Psoas muscle (tissue), 7 donors: ENCODE measurements at regions not wholly inside any gene's neighbourhood (a gene's known extent, or its start where the extent isn't known, plus 50 kb on each side); places are given as distances from the start of the nearest gene placed in this dataset.

Experiments
- ATAC-seq, 4 donors: fragments of 200-7000 bp; cut with Tn5 transposase; one replicate each; pipeline ENCODE4 v1.9.1; 2020; ENCODE audit warnings: moderate library complexity in 3 of 4, mild to moderate bottlenecking in 2 of 4
- DNase-seq, 2 donors: peaks; one replicate each; pipeline ENCODE4 v3.0.0-alpha.2; 2020
- H3K27ac ChIP-seq: fragments of 200-600 bp; one replicate; pipeline ENCODE4 v1.8.0; 2022
- H3K27me3 ChIP-seq, 3 donors: fragments of 200-600 bp in 1 of 3; one replicate each; pipeline versions ENCODE4 v1.6.1 to v1.8.0; 2013 to 2022; ENCODE audit warnings: low read length in 2 of 3, mild to moderate bottlenecking in 2 of 3, moderate library complexity in 1 of 3; ENCODE audit not compliant: insufficient read depth in 3 of 3
- H3K36me3 ChIP-seq, 2 donors: fragments of 200-600 bp in 1 of 2; one replicate each; pipeline versions ENCODE4 v1.6.1 to v1.8.0; 2013 to 2022; ENCODE audit warnings: low read depth in 1 of 2, mild to moderate bottlenecking in 1 of 2, moderate library complexity in 1 of 2; ENCODE audit not compliant: insufficient read depth in 1 of 2
- H3K4me1 ChIP-seq: fragments of 200-600 bp; one replicate; pipeline ENCODE4 v1.8.0; 2022
- H3K4me3 ChIP-seq: fragments of 200-600 bp; one replicate; pipeline ENCODE4 v1.8.0; 2022; ENCODE audit warnings: mild to moderate bottlenecking
- H3K9me3 ChIP-seq: fragments of 200-600 bp; one replicate; pipeline ENCODE4 v1.8.0; 2022
- CTCF ChIP-seq: fragments of 200-600 bp; IDR thresholded peaks from one replicate; pipeline ENCODE4 v1.8.0; 2022; ENCODE audit warnings: antibody characterized with exemption
- WGBS, 3 donors: extraction: QIAGEN DNeasy Blood & Tissue Kit; methylation state at CpG; one replicate each; pipeline versions ENCODE4 v1.1.6 to v1.1.7; 2013; 5-methylcytosine and 5-hydroxymethylcytosine counted together
- intact Hi-C, 2 donors: fragments of 100-400 bp; cut with DNase I; formaldehyde crosslinking; loops; one replicate each; pipeline versions ENCODE4 v1.11.0 to v1.14.2; 2022
- donor health status: healthy with polysubstance abuse.
- donor health status: DM: no; HTN: no; CAD: no; lungs with moderate emphysema.
- donor health status: Bipolar disorder and iron deficiency.
- donor health status: healthy.
- donor health status: DM: yes; HTN: yes; CAD: no.
- donor health status: DM: no; HTN: no; CAD: no.
- donor health status: DM: yes; HTN: yes; CAD: no.

- no peak for DNase-seq
- Histone ChIP-seq H3K4me3 (no peak overlapping the region), H3K36me3 (no peaks in the 10 kb centered on the region), H3K9me3 (no peaks in the 10 kb centered on the region), H3K27ac (no peak overlapping the region), H3K27me3 (no peaks in the 10 kb centered on the region), H3K4me1 (no peaks in the 10 kb centered on the region)
- TF ChIP-seq CTCF = no peak
- intact Hi-C loops = no loop called here
- no peak for ATAC-seq
- WGBS, 3 donors = 78 to 85% (median 80%) methylated on average over 1 of the region's 1 CpG
These were observed 351.7 kb upstream of the CDH7 start for GRCh38 chr18:65399091-65399490.

GRCh38 chr18:65398347-65399075 lies 352.3 kb upstream of the CDH7 start:
- DNase-seq (no peak), ATAC-seq (no peak)
- Histone ChIP-seq H3K27ac (no peak overlapping the region), H3K9me3 (no peaks in the 10 kb centered on the region), H3K36me3 (no peaks in the 10 kb centered on the region), H3K4me1 (no peaks in the 10 kb centered on the region), H3K4me3 (no peak overlapping the region), H3K27me3 (no peaks in the 10 kb centered on the region)
- 64 to 68% (median 66%) methylated on average over 4 of the region's 4 CpGs for WGBS, 3 donors
- intact Hi-C loops = no loop called here
- no peak for TF ChIP-seq CTCF

- no peak for TF ChIP-seq CTCF
- intact Hi-C loops = no loop called here
- H3K9me3 ChIP-seq = no peaks in the 10 kb centered on the region
- no peak for ATAC-seq
- no peak overlapping the region for H3K27ac ChIP-seq
- WGBS, 3 donors = 18 to 27% (median 21%) methylated on average over 3 of the region's 3 CpGs
- H3K27me3 ChIP-seq = no peaks in the 10 kb centered on the region
- no peak overlapping the region for H3K4me3 ChIP-seq
- no peaks in the 10 kb centered on the region for H3K36me3 ChIP-seq
- no peak for DNase-seq
- no peaks in the 10 kb centered on the region for H3K4me1 ChIP-seq
These were observed 369.8 kb upstream of the CDH7 start for GRCh38 chr18:65380986-65381385.

- H3K9me3 ChIP-seq = no peaks in the 10 kb centered on the region
- H3K4me1 ChIP-seq = no peaks in the 10 kb centered on the region
- no peaks in the 10 kb centered on the region for H3K36me3 ChIP-seq
- no peak for ATAC-seq
- no peak for DNase-seq
- no peak overlapping the region for H3K27ac ChIP-seq
- no peak for TF ChIP-seq CTCF
- intact Hi-C loops = no loop called here
- no peaks in the 10 kb centered on the region for H3K27me3 ChIP-seq
- H3K4me3 ChIP-seq = no peak overlapping the region
These were observed 370.2 kb upstream of the CDH7 start for GRCh38 chr18:65380571-65380970.

GRCh38 chr18:65372904-65373303 lies 377.9 kb upstream of the CDH7 start:
- ATAC-seq (no peak), DNase-seq (no peak)
- no peak for TF ChIP-seq CTCF
- H3K9me3 ChIP-seq = no peaks in the 10 kb centered on the region
- no peaks in the 10 kb centered on the region for H3K27me3 ChIP-seq
- H3K4me1 ChIP-seq = no peaks in the 10 kb centered on the region
- H3K36me3 ChIP-seq = no peaks in the 10 kb centered on the region
- no peak overlapping the region for H3K4me3 ChIP-seq
- WGBS, 3 donors = 65 to 75% (median 68%) methylated on average over 3 of the region's 3 CpGs
- intact Hi-C loops = no loop called here
- no peak overlapping the region for H3K27ac ChIP-seq
